Stimulated activated CD8-positive, alpha-beta memory T cell treated with anti-CD3 and anti-CD28 coated beads, Interleukin-15, amount 100 ng/mL, for 1 hour (primary cell): ENCODE measurements at regions not wholly inside any gene's neighbourhood (a gene's known extent, or its start where the extent isn't known, plus 50 kb on each side); places are given as distances from the start of the nearest gene placed in this dataset.
A peak's percentile ranks its signal among the peaks of the same experiment; 100 is the strongest.

Experiments used
- DNase-seq: peaks from one replicate; pipeline ENCODE4 v3.0.0-alpha.2; 2020; ENCODE audit warnings: low read depth

DNA sequence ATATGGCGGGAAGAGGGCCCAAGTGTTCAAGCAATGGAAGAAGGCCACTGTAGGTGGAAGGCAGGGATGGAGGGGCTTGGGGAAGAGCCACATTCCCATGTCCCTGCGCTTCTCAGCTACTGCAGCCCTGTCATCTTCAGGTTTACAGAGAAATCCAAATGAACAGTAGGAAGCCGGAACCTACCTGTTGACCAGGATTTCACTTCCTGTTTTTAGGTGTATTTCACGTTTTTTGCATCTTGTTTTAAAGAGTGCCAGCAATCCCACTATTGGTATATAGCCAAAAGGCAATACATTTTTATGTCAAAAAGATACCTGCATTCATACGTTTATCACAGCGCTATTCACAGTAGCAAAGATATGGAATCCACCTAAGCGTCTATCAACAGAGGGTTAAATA lies 159.2 kb downstream of the SLC35B3 start:
- no peak for DNase-seq

DNA sequence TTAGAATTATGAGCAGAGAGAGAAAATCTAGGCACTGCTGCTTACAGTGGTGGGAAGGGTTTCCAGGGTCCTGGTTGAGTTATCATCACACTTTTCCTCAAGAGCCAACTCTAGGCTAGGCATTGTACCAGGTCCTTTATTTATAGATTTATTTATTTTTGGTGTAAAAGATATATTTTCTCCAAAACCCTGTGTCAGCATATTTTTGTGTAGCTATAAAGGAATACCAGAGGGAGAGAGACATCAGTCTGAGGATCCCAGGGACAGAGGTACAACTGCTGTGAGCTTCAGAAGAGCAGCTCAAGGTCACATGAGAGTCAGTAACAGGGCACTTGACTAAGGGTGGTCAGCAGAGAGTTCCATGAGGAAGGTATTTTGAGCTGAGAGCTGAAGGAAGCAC lies 159.7 kb downstream of the SLC35B3 start:
- DNase-seq = no peak

DNA sequence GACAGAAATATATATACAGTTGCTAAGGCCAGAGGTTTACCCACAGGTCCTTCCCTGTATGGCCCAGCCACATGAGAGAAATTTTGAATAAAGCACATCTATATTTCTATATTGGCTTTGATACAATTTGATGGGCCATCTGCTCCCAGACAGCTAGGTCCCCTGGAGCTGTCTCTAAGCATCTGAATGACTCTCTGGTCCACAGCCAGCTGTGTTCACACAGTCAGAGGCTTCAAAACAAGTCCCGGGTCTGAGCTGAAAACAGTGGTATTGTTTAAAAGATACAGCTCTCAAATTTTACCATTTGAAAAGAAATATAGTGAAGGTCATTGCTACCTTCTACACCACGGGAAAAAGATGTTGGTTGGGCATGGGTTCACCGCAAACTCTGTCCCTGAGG lies 161.1 kb downstream of the SLC35B3 start:
- DNase-seq = no peak

DNA sequence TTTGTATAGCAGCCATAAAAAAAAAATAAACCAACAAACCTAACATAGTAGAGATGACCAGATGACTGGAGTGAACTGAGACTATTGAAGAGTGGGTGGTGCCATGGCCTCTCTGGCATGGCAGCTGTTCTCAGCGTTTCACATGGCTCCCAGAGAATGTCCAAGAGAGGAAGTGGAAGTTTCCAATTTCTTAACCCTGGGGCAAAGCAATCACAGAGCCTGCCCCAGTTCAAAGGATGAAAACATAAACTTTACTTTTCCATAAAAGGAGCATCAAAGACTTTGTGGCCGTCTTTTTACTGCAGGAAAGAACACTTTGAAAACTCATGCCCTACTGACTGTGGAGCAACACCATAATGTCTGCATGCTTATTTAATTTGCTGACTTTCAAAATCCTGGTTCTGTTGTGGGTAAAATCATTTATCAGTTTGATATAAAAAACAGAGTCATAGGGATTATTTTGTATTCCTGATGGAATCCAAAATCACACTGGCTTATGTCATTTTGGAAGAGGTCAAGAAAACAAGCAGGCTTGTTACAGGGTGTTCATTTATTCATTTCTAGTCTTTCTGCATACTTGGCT lies 165.4 kb downstream of the SLC35B3 start:
- DNase-seq = no peak

DNA sequence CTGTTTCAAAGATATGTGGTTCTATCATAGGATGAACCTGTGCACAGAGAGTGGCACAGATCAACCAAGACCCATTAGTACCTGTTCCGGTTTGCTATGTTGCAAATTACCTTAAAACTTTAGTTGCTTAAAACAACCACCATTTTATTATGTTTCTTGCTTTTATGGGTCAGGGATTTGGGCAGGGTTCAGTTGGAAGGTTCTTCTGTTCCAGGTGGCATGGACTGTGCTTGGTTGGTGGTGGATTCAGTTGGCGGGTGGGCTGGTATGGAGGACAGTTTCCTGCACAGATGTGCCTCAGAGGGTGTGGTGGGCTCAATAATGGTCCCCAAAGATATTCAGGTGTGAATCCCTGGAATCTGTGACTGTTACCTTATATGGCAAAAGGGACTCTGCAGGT lies 166.3 kb downstream of the SLC35B3 start:
- no peak for DNase-seq

DNA sequence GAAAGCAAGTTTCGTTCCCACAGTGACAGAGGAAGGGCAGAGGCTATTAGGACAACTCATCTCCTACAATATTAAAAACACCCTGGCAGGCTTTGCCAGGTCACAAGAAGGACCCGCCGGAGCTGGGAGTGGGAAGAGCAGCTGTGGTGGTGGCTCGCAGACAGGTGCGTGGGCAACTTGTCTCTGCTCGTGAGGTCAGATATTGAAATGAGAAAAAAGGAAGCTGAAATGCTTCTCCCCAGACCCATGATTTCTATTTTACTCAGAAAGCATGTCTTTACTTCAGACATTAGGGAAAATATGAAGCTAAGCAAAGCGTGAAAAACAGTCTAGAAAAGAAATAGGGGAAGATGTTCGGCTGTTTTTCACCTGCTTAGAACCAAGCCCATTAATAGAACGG lies 166.3 kb upstream of the EEF1E1 start:
- DNase-seq = no peak

DNA sequence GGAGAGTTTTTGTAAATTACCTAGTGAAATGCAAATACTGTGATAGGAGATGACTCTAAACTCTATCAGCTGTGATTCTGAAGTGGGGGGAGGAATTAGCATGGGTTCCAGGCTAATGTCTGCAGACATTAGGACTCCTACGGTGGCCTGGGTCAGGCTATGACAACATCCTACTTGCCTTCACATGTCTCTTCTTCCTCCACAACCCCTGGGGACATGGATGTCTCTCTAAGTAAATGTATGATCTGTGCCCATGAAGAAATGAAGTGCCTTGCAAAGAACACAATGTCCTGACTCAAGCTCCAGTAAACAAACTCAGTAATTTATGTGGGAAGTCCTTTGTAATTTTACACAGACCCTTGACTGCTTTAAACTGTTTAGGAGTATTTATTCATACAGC lies 165.8 kb upstream of the EEF1E1 start:
- DNase-seq = no peak

DNA sequence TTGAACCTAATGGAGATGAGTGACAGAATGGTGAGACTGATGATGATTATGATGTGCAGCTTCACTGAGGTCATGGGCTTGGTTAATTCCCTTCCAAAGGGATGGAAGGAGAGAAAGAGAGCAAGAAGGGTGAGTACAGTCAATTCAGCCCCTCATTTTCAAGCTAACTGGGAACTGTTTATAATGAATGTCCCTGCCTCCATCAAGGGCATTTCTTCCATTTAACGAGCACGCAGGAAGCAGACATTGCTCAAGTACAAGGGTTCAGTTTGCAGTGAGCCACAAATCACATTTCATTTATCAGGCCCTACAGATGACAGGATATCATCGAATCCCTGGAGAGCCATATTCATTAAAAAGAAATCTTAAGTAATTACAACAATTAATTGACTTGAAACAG lies 158.3 kb upstream of the EEF1E1 start:
- DNase-seq = no peak

DNA sequence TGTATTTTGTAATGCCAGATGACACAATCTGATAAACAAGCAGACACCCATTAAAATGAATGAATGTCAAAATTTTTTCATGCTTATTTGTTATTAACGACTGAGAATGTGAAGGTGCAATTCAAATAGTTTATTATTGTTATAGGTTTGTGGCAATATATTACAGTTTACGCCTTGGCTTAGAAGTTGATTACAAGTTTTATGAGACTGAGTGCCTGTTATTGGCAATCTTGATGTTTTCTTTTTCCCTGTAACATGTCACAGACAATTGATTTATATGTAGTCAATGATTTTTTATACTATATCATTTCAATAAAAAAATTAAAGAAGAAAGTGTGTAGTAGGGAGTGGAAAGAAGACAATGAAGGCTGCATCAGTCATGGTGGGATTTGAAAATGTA lies 144.1 kb upstream of the EEF1E1 start:
- DNase-seq = no peak

DNA sequence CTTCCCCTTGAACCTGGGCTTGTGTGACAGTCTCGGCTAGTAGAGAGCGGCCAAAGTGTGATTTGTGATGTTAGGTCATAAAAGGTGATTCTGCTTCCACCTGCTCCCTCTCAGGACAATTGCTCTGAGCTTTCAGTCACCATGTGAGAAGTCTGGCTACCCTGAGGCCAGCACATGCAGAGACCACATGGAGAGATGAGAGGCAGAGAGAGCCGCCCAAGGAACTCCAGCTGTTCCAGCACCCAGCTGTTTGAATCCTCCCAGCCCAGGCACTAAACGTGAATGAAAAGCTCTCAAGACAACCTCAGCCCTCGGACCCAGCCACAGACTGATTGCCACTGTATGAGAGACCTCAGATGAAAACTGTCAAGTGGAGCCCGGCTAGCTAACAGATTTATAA lies 143.4 kb upstream of the EEF1E1 start:
- DNase-seq = no peak

DNA sequence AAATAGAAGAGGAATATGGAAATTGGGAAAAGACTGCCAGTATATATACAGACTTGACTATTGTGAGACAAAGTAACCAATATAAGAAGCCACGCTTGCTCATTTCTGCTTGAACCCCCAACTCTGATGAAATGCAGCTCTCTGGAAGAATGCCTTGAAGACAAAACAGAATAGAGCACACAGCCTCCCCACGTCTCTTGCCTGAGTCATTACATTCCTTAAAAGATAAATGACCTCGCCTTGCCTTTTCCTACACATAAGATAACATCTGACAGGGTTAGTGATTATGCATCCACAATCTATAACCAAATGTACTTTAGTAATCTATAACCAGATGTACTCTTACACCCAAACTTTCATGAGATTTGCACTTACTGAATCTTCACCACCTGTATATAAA lies 141.1 kb upstream of the EEF1E1 start:
- no peak for DNase-seq

DNA sequence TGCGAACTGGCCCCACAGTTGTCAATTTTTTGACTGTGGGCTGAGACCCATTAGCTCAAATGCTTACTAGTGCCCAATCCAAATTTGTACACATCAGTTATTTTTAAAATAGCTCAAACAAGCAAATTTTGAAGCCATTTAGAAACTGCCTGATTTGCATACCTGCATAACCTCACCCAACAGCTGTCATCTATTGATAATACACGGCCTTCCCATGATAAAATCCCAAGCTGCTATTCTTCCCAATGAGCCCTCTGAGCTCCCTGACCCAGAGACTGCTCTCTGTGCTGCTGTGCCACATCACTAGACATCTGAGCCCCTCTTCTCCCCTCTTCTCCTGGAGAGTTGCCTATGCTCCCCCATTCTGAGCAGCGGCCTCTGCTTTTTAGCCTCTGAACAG lies 140.5 kb upstream of the EEF1E1 start:
- no peak for DNase-seq

DNA sequence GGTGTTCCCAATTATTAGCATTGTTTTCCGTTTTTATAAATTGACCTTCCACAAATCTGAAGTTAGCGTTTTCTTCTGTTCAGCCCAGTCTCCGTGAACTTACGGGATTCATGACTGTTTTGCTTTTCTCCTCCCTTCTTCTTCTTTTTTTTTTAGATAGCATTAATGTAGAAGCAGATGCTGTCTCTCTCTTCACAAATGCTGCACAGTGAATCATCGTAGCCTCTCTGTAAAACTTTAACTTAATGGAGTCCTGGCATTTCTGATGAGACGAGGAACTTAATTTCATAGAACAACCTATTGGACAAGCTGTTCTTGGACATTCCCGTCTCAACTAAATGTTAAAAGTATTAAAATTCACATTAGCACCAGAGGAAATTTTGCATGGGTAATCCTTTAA lies 138.0 kb upstream of the EEF1E1 start:
- DNase-seq = no peak

DNA sequence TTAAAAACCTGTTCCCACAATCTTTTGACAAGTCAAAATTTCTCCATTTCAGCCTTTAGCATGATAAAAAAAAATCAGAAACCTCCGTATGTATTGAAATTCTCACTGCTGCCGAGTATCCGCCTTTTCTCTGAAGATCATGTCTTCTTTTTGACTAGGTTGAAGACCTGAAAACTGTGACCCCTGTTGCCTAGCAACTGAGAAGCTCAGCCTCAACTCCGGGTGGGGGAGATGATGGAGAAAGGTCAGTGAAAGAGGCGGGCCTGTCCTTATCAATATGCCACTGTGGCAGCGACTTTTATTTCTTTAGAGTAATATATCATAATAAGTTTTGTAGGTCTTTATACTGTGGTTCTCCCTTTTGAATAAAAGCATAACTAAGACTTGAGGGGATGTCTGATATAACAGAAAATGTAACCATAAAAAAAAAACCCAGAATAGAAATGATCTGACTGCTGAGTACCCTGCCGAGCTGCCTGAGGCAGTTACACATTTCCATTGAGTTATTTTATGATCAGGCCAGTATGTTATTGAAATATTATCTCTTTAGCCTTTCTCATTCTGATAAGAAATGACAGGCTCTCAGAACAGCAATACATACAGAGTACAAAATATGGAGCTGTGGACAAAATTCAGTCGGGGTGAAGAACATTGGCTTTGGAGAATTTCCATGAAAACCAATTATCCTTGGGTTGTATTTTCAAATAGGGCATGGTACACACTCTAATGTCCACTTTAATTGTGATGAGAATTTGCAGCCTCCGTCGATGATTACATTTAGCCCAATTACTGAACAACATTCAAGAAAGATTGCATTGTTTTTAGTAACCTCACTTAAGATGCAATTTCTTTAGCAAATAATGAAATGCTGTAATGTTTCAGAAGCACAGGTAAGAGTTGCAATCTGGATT lies 136.7 kb upstream of the EEF1E1 start:
- no peak for DNase-seq

DNA sequence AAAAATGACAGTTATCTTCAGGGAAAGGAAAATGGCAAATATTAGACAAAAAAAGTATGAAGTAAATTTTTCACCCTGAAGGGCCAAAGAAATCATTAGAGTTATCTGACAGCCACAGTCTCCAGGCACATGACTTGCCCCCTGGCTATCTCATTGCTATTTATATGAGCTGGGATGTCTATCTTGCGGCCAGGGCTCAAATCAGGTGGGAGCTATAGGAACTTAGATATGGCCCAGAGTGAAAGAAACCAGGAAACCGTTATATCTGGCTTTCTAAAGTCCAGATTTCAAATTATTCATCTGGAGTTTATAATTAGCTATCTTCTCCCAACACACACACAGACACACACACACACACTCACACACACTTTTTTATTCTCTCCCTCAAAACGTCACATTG lies 135.3 kb upstream of the EEF1E1 start:
- no peak for DNase-seq

DNA sequence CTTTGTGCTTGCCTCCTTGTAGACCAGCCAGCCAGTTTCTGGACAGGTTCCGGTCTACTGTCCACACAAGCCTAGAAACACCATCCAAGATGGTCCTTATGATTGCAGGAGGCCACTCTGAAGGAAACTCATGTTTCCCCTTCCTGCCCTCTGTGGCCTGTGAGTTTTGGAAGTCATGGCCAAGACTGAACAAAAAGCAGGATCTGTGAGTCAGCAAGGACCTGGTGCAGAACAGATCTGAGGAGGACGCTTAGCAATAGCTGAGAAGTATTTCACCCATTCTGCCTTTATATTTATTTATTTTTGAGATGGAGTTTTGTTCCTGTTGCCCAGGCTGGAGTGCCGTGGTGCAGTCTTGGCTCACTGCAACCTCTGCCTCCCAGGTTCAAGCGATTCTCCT lies 134.6 kb upstream of the EEF1E1 start:
- no peak for DNase-seq

DNA sequence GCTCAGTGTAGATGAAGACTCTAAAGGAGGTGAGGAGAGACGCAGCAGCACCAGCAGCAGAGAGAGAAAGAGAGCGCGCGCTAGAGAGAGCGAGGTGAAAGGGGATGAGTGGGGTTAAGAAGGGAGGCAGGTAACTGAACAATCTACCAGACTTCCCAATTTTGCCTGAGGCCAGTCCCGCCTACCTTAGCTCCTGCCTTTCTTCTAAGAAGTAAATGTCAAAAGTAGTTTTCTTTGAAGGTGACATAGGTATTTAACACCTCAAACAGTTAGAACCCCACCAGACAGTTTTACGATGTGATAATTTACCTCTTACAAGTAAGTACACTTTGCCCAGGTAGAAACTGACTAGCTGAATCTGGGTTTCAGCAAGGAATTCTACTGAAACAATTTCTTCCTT lies 132.0 kb upstream of the EEF1E1 start:
- no peak for DNase-seq

DNA sequence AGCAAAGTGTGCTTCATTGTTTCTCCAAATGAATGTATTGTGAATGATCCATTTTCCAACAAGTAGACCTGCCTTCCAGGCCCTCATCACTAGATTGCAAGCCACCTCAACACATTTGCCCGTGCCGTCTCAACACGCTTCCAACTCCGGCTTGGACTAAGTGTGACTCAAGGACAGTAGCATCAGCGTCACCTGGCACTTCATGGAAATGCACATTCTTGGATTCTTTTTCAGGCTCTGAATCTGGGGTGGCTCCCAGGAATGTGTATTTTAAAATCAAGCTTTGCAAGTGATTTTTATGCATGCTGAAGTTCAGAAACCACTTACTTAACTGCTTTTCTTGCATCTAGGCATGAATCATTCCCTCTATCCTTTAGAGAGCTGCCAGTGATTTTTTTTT lies 129.6 kb upstream of the EEF1E1 start:
- no peak for DNase-seq

DNA sequence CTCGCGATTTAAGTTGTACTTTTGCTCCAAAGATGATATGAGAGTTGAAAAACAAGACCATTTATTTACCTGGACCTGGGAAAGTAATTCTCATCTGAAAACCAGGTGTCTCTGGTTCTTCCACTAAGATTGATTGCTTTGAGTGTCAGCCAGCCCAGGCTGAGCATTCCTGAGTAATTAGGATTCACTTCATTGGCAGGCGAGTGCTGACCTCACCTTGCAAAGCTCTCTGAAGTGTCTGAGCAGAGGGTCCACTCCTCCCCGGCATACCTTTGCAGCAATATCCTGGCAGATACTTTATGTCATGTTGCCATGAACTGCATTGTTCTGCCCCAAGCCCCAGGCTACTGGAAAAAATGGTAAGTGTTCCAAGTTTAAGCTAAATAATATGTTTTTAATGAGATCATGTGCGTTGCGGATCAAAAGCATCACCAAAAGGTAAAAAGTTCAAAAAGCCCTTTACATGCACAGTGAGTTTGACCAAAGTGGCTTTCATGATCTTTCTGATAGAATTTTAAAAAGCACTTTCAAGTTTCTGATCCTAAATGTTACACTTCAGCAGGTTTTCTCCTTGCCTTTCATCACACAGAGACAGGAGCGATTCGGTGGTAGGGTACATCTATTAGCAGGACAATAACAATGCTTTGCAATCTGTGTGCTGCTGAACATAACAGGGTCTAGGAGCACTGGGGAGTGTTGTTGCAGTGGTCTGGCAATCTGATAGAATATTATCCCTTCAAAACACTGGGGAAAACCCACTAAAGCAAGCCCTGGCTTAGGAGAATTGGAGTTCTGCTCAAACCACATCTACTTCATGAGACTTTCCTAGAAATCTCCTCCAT lies 127.8 kb upstream of the EEF1E1 start:
- no peak for DNase-seq

DNA sequence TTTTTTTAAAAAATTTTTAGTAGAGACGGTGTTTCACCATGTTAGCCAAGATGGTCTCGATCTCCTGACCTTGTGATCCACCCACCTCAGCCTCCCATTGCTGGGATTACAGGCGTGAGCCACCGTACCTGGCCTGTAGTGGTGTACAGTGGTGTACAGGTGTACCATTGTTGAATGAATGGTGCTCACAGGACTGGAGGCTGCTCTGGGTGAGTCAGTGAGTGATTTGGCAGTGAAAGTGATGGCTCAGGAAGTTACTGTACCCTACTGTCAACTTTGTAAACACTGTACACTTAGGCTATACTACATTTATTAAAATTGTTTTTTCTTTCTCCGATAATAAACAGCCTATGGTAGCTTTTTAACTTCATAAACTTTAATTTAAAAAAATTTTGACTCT lies 122.8 kb upstream of the EEF1E1 start:
- no peak for DNase-seq

DNA sequence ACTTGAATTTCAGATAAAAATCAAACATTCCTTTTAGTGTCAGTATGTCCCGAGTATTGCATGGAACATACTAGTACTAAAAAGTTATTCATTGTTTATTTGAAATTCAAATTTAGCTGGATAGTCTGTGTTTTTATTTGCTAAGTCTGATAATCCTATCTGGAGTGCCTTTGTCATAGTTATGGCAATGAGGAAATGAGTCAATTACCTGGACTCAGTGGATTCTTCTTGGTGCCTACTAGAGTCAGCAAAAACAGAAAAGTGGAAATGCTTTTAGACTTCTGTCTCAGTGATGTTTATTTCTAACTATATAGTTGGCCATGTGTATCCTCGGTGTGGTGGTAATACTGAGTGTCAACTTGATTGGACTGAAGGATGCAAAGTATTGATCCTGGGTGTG lies 121.3 kb upstream of the EEF1E1 start:
- DNase-seq = no peak

DNA sequence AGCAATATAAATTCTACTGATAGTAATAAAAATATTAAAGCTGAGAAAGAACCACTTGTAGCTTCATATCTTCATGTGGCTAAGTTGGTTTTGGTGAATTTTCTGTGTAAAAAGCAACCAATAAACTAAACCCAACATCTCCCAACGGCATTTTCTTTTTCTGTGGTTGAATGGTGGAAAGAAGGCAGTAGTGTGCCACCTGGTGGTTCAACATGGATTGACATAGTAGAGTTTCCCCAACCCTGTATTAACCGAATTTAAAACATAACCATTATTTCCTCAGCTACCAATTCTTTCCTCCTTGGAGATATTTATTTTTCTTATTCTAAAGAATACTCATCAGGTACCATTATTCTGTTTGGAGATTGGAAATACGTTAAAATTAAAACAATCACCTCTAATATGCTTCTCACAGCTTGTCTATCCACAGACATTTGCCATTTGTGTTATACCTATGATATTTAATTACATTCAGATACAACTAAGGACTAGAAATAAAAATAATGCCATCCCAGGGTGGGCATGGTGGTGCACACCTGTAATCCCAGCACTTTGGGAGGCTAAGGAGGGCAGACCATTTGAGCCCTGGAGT lies 117.1 kb upstream of the EEF1E1 start:
- peak; percentile 4 for DNase-seq

DNA sequence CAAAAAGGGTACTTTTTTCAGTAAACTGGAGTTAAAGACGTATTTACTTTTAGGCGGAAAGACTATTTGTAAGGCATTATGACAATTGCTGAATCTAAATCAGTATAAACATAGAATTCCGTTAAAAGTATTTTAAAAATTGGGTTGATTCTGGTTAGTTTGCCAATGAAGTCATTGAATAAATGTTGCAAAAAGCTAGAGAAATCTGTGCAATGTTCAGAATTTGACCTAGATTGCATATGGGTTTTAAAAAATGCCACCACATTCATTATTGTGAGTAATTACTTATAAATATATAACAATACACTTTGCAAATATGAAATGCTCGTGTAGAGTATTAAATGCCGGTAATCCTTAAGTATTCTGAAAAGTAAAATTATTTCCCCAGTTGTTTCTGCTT lies 116.5 kb upstream of the EEF1E1 start:
- DNase-seq = no peak
